A172 (cell line): ENCODE measurements at regions not wholly inside any gene's neighbourhood (a gene's known extent, or its start where the extent isn't known, plus 50 kb on each side); places are given as distances from the start of the nearest gene placed in this dataset.

ENCODE experiments used
- DNase-seq: peaks from one replicate; pipeline ENCODE4 v3.0.0-alpha.2; 2015; ENCODE audit warnings: low spot score

DNA sequence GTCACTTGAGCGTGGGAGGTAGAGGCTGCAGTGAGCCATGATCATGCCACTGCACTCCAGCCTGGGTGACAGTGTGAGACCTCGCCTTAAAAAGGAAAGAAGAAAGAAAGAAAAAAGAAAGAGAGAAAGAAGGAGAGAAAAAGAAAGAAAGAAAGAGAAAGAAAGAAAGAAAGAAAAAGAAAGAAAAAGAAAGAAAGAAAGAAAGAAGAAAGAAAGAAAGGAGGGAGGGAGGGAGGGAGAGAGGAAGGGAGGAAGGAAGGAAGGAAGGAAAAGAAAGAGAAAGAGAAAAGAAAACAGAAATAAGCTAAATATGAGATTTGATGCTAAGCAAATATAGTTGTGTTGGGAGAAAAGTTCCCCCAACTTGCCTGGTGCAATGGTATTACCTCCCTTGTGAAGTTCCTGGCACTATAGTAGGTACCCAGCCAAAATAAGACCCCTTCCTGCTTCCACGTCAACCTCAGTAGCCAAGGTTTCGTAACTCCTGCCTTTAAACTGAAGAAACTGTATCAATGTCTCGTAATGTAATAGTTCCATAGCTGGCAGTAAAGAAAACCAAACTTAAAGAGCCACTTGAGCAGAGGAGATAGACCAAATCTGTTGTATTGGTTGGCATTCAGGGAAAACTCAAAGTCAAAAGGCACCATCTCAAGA is 88.1 kb upstream of the HNRNPU start:
- no peak for DNase-seq

DNA sequence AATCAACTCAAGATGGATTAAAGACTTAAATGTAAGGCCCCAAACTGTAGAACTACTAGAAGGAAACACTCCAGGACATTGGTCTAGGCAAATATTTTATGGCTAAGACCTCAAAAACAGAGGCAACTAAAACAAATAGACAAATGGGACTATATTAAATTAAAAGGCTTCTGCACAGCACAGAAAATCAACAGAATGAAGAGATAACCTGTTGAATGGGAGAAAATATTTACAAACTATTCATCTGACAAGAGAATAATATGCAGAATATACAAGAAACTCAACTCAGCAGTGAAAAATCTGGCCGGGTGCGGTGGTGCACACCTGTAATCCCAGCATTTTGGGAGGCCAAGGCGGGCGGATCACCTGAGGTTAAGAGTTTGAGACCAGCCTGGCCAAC is 84.1 kb upstream of the HNRNPU start:
- no peak for DNase-seq

DNA sequence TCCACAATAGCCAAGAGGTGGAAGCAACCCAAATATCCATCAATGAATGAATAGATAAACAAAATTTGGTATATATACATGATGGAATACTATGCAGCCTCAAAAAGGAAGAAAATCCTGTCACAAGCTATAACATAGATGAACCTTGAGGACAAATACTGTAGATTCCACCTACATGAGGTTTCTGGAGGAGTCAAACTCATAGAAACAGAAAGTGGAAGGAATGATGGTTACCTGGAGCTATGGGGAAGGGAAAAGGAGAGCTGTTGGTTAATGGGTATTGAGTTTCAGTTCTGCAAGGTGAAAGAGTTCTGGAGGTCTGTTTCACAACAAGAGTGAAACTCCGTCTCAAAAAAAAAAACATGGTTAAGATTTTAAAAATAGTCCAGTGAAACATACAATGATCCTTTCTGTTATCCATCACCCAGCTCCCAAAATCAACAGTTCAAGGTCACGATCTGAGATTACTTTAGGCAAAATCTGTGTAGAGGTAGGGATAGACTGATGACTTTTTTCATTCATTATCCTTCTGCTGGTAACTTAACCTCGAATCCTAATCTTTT is 80.8 kb upstream of the HNRNPU start:
- DNase-seq: no peak

DNA sequence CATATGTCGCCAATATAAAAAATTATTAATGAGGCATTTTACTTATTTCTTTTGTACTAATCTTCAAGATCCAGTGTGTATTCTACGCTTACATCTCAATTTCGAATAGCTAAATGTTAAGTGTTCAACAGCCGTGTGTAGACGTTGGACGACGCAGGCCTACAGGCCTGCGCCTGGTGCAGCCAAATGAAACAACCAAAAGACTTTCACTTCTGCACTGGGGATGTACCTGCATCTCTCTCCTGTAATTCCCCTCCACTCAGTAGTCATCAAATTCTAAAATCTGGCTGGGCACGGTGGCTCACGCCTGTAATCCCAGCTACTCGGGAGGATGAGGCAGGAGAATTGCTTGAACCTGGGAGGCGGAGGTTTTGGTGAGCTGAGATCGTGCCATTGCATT is 76.8 kb upstream of the HNRNPU start:
- no peak for DNase-seq

DNA sequence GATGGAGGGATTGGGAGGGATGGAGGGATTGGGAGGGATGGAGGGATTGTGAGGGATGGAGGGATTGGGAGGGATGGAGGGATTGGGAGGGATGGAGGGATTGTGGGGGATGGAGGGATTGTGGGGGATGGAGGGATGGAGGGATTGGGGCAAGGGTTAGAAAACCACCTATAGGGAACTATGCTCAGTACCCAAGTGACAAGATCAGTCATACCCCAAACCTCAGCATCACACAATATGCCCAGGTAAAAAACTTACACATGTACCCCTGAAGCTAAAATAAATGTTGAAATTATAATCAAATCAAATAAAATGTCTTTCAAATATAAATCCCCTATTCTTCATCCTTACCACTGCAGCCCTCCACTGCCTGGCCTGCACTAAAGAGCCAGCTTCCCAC is 72.8 kb upstream of the HNRNPU start:
- DNase-seq: no peak

DNA sequence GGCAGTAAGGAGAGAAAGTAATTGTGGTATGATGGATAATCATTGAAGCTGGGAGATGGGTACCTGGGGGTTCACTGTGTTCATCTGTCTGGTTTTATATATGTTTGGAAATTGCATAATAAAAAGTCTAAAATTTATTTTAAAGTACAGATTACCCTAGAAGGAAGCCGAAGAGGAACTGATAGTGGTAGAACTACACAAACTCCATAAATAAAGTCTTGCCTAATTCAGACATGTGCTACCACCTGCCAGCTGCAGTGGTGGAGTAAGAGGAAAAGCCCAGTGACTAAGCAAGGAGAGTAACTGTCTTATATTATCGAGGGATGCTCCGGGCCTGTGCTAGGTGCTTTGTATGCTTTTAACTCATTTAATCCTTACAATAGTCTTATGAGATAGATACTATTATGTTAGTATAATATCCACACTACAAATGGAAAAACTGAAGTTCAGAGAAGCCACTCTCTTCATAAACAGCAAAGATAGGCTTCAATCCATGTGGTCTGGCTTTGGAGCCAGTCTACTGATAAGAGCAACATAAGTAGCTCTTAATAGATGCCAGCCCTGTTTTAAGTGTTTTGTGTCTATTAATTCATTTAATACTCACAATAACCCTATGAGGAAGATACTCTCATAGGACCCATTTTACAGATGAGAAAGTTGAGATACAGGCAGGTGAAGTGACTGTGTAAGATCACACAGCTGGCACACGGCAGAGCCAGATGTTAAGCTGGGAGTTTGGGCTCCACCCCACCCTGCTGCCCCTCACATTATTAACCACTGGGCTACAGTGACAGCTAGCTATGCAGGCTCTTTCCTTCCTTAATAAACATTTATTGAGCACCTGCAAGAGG is 56.8 kb upstream of the HNRNPU start:
- DNase-seq: no peak

DNA sequence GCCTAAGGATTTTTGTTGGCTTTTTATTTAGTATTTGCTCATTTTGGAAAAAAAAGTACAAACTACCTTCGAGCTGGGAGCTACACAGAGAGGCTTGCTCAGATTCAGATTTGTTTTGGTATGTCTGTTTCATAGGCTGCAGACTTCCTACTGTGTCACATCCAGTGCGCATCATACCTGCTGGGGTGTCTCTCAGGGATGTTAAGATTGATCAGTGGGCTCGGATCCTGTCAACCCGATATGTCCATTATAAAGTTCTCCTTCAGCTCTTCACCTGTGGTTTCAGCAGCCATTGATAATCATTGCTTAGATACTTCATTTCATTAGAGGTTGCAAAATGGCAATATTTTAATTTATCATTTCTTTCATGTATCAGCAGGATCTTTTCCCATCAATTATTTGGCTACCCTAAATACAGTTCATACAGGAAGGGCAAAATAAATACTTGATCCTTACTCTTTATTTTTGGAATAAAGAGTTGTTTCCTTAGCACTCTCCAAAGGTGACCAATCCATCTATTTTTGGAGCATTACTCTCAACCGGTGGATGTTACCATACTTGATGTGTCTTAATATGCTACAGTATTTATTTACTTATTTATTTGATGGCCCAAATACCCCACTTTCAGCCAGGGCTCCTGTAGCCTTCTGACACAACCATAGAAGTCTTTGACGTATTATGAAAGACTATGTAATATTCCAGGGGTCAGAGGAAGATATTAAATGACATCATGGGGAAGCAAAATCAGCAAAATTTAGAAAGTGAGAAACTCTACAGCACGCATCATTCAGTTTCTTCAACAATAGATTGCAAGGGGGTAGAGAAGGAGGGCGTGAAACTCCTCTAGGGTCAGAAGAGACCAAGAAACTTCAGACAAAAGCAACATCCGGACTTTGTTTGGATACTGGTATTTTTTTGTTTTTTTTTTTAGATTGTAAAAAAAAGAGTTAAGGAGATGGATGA is 55.3 kb upstream of the HNRNPU start:
- no peak for DNase-seq

DNA sequence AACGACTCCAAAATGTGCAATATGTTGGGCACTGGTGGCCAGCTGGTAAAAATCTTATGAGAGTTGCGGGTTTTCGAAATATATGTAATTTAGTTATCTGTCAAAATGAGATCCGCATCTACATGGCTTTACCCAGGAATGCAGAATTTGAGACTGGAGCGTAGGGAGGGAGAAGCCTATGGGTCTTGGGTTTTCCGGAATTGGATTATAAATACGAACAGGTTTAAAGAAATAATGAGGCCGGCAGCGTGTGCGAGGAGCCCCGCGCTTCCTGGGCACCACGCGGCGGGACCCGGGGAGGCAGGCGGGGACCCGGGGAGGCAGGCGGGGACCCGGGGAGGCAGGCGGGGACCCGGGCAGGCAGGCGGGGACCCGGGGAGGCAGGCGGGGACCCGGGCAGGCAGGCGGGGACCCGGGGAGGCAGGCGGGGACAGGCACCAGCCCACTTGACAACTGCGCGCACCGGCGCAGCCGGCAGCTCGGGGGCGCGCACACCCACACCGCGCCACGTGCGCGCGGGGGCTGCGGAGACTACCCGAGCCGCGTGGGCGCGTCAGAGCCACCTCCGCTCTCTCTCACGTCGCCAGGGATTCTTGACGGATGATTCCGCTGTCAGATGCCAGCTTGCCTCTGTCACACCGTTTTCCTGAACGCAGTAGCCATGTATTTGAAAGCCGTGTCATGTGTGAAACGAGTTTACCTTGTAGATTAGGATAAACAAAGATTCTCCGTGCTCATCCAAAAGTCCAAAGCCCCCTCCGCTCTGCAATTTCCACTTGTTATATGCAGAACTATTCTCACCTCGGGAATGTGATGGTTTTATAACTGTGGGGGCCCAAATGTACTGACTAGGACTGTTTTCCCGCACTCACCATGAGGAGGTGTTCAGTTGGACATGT is 54.3 kb upstream of the HNRNPU start:
- DNase-seq: peak; percentile 19

DNA sequence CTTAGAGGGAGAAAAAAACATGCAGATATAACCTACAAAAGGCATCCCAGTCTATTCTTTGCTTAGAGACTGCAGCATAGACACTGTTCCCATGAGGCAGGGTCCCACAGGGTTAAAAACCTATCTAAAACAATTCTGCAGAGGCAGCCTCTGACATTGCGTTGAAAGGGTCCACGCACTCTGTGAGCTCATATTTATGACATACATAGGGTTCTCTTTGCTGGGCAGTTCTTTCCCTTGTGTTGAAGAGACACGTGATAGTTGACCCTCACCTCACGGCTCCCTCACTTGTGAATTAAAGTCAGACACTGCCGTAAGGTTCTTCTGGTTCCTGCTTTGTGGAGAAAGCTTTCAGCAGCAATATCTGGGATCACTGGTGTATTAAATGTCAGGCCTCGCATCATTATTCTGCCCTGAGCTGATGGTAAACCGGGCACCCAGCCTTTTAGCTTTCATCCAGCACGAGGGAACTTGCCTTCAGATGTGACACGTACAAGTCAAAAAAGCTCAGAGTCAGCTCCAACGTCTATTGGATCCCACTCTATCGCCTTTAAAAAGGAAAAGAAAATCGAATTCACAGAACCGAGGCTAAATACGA is 52.8 kb upstream of the HNRNPU start:
- no peak for DNase-seq

DNA sequence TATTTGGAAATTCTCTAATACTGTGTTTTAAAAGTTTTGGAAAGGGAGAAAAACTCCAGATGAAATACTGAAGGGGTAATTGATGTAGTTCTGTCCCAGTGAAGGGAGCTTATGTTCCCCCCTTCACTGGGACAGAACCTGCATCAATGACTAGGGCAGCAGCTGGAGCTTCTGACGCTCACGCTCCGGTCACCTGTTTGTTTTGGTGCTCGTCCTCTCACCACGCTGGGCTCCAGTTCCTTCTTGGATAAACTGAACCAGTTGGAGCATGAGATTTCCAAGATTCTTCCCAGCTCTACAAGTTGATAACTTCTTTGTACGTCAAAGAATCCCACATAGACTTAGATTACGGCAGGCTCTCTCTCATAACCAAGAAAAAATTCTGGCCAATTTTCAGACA is 51.4 kb upstream of the HNRNPU start:
- DNase-seq: no peak

DNA sequence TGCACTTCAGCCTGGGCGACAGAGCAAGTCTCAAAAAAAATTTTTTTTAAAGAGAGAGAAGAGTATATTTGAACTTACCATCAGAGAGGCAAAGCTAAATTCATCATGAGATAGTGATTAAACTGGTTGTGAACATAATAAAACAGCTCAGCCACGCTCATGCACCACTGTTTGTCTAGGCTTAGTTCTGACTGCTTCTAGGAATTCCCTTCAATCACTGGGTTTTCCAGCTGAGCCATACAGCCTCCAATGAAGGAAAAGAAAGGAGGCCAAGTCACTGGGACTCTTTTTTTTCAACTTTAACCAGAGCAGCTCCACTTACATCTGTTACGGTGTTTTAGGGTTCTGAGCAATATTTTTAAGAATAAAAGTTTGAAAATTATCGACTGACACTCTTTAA is 50.4 kb upstream of the HNRNPU start:
- DNase-seq: no peak
